OCI-LY1 (cell line): ENCODE measurements at regions not wholly inside any gene's neighbourhood (a gene's known extent, or its start where the extent isn't known, plus 50 kb on each side); places are given as distances from the start of the nearest gene placed in this dataset.

Experiments used
- CTCF ChIP-seq: fragments of 200-600 bp; sonication (generic), shearing (Covaris generic); IDR thresholded peaks from 2 replicates; pipeline ENCODE4 v1.5.1; 2017; ENCODE audit warnings: mild to moderate bottlenecking, antibody characterized with exemption, low read length, moderate library complexity, mixed read lengths
- EZH2 ChIP-seq: fragments of 200-600 bp; sonication (generic), shearing (Covaris generic); IDR thresholded peaks from 2 replicates; pipeline ENCODE4 v1.8.0; 2017; ENCODE audit warnings: borderline replicate concordance, mixed run types, mild to moderate bottlenecking, antibody characterized with exemption, low read length, moderate library complexity, mixed read lengths

DNA sequence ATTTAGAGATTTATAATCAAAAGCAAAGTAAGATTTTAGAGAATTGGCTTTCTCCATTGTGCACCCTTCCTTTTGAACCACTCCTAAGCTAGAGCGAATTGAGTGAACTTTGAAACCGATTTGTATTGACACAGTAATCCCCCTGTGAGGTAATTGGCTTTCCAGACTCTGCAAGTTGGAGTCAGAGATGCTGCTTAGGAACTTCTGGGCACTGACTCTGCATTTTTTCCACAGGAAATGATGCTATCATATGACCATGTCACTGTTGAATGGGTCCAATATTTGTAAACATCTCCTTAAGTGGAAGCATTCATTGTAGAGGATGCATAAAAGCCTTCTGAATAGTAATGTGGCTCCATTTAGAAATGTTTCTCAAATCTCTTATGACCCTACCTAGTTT, 394.4 kb upstream of the ZNF608 start:
- TF ChIP-seq CTCF (no peak), EZH2 (no peak)
